GM21825 (cell line): ENCODE measurements at regions not wholly inside any gene's neighbourhood (a gene's known extent, or its start where the extent isn't known, plus 50 kb on each side); places are given as distances from the start of the nearest gene placed in this dataset.
"Not testable (repeated sequence)": the region's sequence is repeated elsewhere in the genome, so short reads cannot be mapped to it uniquely, and the experiment has no call there.

Source experiments
- ATAC-seq: cut with Tn5 transposase; IDR thresholded peaks from one replicate; pipeline ENCODE4 v1.9.1; 2021; ENCODE audit warnings: mild to moderate bottlenecking, moderate library complexity; ENCODE audit not compliant: unreplicated experiment

DNA sequence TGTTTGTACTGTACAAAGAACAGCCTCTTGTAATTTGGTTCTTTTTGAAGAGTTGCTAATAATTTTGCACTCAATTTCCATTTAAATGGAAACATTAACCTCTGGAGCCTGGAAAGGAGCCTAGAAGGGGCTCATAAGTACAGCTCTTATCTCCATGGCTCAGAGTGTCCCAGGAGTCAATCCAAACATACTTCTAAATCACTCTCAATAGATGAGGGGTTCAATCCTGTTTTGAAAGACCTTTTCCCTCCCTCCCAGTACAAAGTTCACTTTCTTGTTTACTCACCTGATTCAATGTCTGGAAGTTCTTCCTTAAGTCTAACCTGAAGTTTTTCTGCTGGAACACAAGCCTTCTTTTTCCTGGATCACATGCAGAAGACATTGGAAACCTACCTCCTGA, 273.0 kb upstream of the PLET1 start:
- ATAC-seq, result no peak

DNA sequence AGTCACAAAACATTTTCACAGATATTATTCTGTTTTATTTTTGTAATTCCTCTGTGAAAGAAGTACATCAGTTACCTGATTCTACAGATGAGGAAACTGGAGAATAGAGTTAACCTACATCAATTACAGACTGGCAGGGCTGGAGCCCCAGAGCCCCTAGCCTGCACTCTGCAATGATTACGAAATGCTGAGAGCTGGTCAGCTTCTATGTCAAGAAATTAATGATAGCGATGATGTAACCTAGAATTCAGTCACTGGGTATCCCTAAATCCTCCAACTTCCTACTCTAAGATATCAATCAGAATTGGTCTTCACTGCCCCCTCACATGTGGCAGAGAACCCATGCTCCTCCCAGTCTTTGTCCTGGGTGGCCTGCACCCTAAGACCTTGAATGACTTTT, 273.5 kb upstream of the PLET1 start:
- ATAC-seq, result no peak

DNA sequence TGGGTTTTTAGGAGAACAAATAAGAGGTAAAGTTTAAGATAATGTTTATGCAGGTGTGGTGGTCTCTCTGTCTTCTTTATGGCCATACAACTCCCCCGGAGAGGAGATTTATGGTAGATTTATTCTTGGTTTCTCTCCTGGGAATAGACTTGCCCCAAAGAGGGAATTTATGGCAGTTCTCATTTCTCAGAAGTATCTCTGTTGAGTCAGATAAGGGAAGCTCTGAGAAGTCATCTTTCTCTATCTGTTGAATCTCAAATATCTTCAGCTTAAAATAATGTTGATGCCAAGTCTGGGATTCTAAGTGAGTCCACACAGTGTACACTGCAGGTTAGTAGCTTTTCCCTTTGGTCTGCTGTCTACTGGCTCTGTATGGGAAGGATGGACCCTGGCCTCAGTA, 276.4 kb upstream of the PLET1 start:
- no peak for ATAC-seq

DNA sequence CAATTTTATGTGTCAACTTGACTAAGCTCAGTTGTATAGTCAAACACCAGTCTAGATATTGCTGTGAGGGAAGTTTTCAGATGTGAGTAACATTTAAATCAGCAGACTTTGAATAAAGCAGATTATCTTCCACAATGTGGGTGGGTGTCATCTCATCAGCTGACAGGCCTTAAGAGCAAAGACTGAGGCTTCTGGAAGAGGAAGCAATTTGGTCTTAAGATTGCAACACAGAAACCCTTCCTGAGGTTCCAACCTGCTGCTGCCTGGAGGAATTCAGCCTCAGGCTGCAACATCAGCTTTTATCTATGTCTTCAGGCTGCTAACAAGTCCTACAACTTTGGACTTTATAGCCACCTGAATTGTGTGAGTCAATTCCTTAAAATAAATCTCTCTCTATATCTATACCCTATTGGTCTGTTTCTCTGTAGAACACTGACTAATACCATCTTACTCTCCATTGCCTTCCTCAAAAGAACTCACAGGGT, 277.2 kb upstream of the PLET1 start:
- ATAC-seq, result no peak

DNA sequence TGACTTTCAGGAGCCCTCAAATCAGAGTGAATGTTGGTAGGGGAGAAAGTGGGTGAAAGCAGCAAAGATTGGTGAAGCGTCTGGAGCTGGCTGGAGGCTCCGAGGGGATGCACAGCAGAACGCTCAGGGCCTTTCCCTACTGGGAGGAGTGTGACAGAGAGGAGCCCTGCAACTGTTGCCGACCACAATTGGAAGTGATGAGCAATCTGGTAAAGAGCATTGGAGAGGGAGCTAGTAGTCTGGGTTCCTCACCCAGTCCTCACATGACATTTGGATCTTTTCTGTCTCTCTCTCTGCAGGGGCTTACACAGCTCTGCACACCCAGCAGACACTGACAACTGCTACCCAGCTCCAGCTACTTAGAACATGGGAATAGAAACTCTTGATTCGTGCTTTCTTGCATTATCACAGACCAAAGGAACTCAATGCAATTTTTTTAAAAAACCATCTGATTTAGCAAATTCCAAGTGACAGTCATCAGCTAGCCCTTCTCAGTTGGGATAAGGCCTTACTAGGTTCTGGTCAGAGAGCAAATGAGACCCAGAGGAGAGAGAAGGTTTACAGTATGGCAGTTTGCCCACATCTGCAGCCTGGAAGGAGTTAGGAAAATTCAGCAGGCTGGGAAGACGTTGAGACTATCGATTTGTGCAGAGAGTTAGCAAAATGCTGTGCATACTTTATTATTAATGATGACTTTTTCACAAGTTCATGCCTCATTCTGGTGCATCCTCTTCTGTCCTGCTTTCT, 278.0 kb upstream of the PLET1 start:
- no peak for ATAC-seq

DNA sequence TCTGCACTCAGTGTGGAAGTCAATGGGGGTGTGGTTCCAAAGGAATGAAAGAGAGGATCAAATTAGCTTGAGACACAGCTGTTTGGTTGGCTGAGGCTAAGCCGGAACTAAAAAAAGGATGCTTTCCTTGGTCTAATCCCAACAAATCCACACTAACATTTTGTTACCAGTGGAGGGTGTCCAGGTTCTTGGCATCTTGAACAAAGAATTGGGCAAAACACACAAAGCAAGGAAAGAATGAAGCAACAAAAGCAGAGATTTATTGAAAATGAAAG, 278.6 kb upstream of the PLET1 start:
- ATAC-seq, result not testable (repeated sequence)

DNA sequence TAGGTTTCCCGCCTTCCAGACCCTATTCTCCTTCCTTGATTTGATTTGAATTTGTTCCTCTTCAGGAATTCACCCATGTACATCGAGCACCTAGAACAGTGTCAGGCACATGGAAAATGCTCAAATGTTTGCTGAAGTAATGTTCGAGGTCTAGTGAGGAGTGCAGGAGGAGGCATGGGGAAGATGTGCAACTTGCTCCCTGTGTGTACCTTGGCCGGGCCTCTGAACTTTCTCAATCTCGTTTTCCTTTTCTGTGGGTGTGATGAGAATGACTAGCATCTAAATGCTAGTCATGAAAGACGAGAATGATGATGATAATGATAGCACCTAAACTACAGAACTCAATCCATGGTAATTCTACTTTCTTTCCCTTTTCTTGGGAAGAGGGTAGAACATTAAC, 279.1 kb upstream of the PLET1 start:
- ATAC-seq, result no peak

DNA sequence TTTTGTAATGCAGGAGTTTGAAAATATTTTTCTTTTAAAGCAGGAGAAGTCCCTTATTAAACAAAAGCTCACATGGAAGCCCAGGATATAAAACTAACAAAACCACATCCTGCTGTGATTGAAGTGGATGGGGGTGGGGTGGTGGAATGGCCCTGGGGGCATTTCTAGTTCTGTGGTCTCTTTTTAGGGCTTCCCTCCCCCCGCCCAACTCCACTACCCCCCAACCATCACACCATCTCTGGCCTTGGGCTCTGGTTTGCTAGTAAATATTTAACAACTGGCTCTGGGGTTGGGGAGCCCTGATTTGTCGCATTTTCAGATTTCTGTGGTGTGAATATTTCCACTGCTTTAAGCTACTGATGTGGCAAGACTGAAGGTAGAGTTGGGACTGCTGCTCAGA, 279.6 kb upstream of the PLET1 start:
- ATAC-seq, result no peak

DNA sequence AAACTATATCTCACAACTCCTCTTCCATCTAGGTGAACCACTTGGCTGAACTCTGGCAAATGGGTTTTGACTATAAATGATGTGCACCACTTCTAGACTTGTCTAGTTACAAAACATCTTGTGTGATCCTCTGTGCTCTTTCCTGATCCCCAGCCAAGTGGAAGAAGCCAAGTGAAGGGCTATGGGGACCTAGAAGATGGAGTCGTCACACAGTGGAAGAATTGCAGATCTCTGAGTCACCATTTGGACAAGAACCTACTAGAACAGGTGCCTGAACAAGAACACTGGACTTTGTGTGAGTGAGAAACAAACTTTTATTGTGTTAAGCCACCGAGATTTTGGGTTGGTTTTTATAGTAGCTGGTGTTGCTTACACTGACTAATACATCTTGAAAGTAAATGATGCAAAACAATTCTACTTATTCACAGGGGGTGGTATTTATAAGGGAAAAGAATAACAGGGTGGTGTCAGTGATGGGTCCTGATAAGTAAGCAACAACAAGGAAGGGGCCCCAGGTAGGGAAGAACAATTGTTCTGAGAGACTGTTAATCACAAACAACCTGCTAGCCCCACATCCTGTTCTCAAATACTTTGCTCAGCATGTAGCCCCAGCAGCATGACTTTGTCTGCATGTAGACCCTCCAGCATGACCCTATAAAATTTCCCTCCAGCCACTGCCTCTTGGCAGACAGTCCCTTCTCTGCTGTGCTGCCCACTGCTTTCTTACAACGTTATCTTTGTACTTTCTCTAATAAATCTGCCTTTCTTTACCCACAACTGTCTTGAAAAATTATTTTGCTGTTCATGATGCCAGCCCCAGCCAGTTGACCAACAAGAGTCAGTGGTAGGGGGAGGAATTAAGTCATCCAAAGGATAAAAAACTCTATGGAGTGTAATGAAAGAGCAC, 280.7 kb upstream of the PLET1 start:
- no peak for ATAC-seq

DNA sequence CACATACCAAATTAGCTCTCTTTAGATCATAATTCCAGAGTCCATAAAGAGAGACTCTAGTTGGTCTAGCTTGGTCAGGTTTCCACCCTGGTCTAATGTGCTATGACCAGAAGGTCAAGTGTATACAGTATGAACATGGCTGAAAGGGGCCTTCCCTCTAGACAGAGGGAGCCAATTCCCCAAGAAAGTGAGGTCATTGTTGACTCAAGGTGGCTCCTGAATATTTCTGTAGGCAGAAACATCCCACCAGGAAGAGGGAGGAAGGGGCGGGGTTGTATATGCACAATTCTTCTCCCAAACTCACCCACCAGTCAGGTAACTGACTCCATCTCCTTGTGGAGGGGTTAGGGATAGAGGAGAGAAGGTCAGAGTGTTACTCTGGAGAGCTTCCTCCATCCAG, 281.8 kb upstream of the PLET1 start:
- ATAC-seq, result no peak

DNA sequence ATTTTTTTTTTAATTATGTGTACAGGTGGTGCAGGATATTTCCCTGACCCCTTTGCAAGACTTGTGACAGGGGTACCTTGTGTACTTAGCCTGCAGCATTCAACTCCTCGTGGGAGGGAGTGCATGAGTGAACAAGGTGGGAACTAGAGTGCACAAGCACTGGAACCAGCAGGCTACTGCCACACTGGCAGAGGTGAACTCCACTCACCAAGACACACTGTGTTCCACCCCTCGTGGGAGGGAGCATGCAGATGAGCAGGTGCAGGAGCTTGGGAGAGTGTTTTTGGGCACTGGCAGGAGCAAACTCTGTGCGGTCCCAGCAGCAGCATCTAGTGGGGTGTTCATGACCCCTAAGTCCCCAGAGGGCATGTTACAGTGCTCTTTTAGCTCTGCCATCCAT, 282.7 kb upstream of the PLET1 start:
- ATAC-seq, result no peak

DNA sequence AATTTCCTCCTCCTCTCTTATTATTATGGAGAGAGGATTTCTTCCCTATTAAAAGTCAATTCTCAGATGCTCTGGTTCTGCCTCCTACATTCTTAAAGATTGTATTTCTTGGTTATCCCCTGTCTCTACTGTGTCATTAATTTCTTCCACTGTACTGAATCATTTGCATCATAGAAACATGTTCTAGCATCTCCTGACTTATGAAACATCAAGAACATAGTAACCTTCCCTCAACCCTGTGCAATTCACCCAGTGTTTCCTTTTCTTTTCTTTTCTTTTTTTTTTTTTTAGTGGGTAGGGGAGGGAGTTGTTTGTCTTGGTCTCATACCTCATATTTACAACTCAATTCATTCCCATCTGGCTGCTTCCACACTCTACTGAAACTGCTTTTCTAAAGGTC, 288.0 kb upstream of the PLET1 start:
- no peak for ATAC-seq

DNA sequence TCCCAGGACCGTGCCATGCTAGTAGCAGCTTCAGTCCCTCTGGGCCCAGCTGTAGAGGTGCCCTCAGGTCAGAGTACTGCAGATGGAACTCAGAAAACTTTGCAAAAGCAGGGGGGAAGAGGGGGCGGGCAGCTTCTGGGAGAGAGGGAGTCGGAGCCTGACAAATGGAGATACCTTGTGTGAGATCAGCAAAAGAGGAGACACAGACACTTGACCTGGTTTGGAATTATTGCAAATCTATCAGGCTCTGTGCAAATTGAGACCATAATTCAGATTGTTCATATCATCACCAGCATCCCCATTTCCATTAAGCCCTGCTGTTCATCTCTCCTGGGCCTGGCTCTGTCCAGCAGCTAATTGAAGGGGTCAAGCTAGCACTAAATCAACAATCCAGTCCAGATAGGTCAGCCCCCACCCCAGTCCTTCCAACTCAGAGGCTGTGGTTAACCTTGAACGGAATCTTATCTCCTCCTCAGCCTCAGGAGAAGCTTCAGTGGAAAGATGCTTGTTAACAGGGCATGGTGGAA, 292.6 kb upstream of the PLET1 start:
- ATAC-seq, result no peak

DNA sequence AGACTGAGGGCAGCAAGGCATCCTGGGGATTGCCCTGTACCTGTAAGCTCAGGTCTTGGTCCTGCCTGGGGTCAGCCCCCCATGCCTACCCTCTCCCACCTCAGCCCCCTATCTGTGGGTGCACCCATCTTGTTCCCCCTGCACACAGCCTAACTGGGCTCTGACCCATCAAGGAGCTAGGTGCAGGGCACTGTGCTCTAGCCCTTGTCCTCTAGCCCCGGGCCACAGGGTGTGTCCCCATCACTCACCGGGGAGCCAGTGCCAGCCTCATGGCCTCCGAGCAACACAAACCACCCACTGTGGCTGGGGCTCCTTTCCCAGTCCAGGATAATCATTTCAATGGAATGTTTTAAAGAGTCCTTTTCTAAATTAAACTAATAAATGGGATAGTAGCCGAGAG, 293.9 kb upstream of the PLET1 start:
- ATAC-seq, result no peak

DNA sequence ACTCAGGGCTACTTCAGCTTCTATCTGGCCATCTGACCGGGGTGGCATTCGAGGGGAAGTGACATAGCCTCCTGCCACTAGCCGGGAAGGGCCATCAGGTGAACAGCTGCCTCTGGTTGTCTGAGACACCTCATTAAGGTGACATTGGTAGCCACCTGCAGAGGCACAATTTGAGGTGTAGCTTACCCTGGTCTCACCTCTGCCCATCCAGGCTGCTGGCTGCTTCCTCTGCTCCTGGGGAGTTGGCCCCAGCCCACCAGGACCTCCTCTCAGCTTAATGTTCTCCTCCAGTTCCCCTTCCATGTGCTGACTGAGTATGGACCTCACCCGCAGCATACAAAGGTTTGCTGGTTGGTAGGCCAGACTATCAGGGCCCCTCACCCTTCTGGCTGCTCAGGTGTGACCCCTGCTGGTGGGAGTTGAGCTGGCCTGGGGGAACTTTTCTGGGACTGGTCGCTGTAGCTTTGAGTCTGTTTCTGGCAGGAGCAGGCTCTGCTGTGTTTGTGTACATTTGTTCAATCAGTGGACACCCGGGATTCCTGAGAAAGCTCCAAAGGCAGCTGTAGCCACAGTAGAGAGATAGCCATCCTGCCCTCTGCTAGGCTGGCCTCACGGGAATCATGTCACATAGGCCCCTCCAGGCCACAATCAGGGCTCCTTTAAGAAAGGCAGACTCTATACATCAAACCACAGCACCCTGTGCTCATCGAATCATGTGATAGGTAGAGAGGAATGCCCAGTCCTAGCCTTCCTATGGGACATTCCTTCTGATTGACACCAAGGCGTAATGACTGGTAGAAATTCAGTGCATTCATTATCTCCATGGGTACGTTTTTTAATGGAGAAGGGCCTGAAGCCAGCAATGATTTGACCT, 295.1 kb upstream of the PLET1 start:
- ATAC-seq, result no peak

DNA sequence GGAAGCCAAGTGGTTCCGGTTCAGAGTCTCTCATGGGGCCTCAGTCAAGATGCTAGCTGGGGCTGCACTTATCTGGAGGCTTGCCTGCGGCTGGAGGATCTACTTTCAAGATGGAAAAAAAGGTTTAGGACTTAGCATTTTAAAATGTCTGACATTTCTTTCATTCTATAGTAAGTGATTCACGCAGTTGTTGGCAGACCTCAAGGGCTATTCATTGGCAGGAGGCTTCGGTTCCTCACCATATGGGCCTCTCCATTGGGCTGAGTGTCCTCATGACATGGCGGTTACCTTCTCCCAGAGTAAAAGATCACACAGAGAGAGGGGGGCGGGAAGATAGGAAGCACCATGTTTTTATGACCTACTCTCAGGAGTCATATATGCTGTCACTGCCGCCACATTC, 298.0 kb upstream of the PLET1 start:
- no peak for ATAC-seq

DNA sequence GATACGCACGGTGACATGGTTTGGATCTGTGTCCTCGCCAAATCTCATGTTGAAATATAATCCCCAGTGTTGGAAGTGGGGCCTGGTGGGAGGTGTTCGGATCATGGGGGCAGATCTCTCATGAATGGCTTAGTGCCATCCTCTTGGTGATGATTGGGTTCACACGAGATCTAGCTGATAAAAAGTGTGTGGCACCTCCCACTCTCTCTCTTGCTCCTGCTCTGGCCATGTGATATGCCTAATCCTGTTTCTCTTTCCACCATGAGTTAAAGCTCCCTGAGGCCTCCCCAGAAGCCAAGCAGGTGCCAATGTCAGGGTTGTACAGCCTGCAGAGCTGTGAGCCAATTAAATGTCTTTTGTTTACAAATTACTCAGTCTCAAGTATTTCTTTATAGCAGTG, 303.1 kb upstream of the PLET1 start:
- ATAC-seq, result no peak

DNA sequence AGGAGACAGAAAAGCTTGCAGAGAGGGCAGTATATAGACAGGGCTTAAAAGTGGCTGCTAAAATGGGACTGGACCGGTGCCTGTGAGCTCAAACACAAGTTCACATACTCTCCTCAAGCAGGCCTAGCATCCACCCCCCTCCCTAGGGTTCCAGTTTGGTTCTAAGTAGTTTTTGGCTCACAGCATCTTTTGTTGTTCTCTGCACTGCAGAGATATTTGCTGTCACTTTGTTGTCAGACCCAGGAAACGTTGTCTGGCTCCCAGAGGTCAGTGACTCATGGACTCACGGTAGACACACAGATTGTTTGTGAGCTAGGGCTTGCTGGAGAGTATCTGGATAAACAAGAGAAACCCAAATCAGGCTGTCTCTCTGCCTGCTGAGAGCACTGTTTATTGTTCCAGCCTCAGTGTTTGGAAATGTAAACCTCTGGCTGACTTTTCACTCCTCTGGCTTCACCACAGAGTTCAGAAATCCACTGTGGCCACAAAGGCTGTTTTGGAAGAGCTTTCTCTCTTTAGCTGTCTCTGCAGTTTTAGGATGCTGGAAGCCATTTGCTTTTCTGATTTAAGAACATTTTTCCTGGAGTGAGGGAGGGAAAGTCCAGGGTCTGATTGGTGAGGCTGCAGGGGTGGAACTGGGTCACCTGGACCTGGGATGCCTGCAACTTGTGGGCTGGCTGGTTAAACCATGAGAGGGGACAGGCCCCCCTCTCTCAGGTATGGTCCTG, 303.7 kb upstream of the PLET1 start:
- no peak for ATAC-seq

DNA sequence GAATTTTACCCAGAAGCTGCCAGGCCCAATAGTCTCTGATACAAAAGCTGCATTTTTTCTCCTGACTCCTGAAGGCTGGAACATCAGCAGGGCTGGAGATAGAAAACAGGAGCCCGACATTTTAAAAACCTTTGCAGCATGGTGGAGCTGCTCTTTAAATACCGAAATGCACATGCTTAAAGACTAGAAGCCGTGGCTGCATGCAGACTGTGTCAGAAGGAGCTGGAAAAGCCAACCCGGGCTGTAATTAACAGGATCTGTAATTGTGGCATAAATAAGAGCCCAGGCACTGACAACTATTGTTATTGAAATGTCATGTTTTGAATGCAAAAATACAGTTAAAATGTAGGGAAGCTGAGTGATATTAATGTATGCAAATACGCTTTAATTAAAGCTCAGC, 304.9 kb upstream of the PLET1 start:
- ATAC-seq, result no peak

DNA sequence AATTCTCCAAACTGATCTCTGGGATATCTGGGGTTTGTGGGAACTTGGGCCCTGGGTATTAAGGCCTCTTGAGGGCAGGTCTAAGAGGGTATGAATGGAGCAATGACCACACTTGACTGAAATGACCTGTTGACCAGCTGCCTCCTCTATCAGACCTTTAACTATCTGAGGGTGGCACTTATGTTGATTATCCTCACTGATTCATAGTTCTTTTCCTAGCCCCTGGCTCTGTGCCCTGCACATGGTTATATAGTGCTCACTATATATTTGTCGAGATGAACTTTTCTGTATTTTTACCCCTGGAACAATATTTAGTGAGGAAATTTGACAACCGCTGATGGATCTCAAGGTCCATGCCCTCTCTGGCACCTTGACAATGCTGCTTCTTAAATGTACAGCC, 305.5 kb upstream of the PLET1 start:
- ATAC-seq, result no peak

DNA sequence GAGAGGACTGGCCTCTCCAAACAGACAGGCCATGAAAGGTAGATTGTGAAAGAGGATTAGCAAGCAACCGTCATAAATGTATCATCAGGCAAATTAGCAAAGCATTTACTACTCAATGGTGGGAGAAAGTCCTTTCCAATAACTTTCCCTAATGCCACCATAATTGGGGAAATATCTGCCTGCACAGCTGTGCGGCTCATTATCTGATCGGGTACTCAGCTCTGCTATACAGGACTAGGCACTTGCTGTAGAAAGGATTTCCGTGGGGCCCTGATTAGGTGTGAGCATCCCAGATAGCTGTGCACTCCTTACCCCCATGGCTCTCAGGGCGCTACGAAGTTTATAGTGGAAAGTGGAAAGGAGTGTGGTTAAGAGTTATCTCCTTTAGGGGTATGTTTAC, 309.7 kb upstream of the PLET1 start:
- no peak for ATAC-seq
